HepG2 (cell line): ENCODE measurements at regions not wholly inside any gene's neighbourhood (a gene's known extent, or its start where the extent isn't known, plus 50 kb on each side); places are given as distances from the start of the nearest gene placed in this dataset.

Experiments used
- ATAC-seq: fragments of 200-7000 bp; cut with Tn5 transposase; 3 replicates; pipeline ENCODE4 v1.9.1; 2020; ENCODE audit warnings: mild to moderate bottlenecking, moderate library complexity
- BruUV-seq: library from RNA; stranded (reverse); fragments of 400-500 nt; replicated peaks from 2 replicates; lab custom pipeline; 2021; lab: Mats Ljungman, UMichigan
- CTCF ChIA-PET: fragments of 300-600 bp; formaldehyde crosslinking; extraction: SDS; loops from one replicate; lab custom pipeline; 2021; ENCODE audit warnings: low total read pairs, inconsistent platforms, low intra/inter-chr PET ratio; lab: Yijun Ruan, JAX
- POLR2A ChIA-PET: fragments of 350-600 bp; sonication (Branson Sonifier 250); formaldehyde crosslinking; loops from one replicate; lab custom pipeline; 2020; ENCODE audit warnings: antibody characterized with exemption, inconsistent platforms; lab: Yijun Ruan, JAX
- DNase-seq: peaks from one replicate; pipeline ENCODE4 v3.0.0-alpha.2; 2015; ENCODE audit warnings: low spot score
- FAIRE-seq: peaks from 3 replicates; lab custom pipeline; 2011; peaks lifted over from hg19 to GRCh38; lab: Jason Lieb, UNC
- H2AFZ ChIP-seq: one replicate; pipeline ENCODE4 v1.6.1; 2011; ENCODE audit warnings: low read length, inconsistent platforms
- H3K27ac ChIP-seq: fragments of 300-600 bp; 3 replicates; pipeline ENCODE4 v1.8.0; 2011; ENCODE audit warnings: mixed run types, mild to moderate bottlenecking, mixed read lengths, low read length, inconsistent platforms; ENCODE audit not compliant: insufficient read depth; ENCODE audit errors: extremely low read length
- H3K27me3 ChIP-seq, 2 experiments: fragments of 200-600 bp in 1 of 2; 2 replicates in 1 of 2; 3 replicates in 1 of 2; pipeline versions ENCODE4 v1.6.0 to v1.8.0; 2011; ENCODE audit warnings: low read length in 2 of 2, mild to moderate bottlenecking in 2 of 2, moderate library complexity in 2 of 2, inconsistent platforms in 1 of 2; ENCODE audit not compliant: insufficient read depth in 2 of 2, control insufficient read depth in 1 of 2
- H3K36me3 ChIP-seq, 2 experiments: fragments of 200-600 bp in 1 of 2; replicated peaks in 1 of 2; 2 replicates in 1 of 2; 3 replicates in 1 of 2; pipeline versions ENCODE4 v1.5.1 to v1.8.0; 2011; ENCODE audit warnings: low read length in 2 of 2, inconsistent platforms in 1 of 2; ENCODE audit not compliant: insufficient read depth in 2 of 2, control insufficient read depth in 1 of 2
- H3K4me1 ChIP-seq: 2 replicates; pipeline ENCODE4 v1.5.1; 2012; ENCODE audit warnings: low read length, inconsistent platforms; ENCODE audit not compliant: insufficient read depth
- H3K4me2 ChIP-seq: 2 replicates; pipeline ENCODE4 v1.6.0; 2011; ENCODE audit warnings: low read depth, low read length, inconsistent platforms
- H3K4me3 ChIP-seq, 3 experiments: fragments of 200-600 bp in 1 of 3; sonication (generic), shearing (Covaris generic) in 1 of 3; replicated peaks in 1 of 3; 2 replicates each; pipeline ENCODE4 v1.5.1; 2011 to 2016; ENCODE audit warnings: low read length in 3 of 3, inconsistent platforms in 2 of 3, low read depth in 2 of 3, mild to moderate bottlenecking in 2 of 3, control low read depth in 1 of 3, mixed read lengths in 1 of 3; ENCODE audit not compliant: insufficient read depth in 1 of 3
- H3K79me2 ChIP-seq: one replicate; pipeline ENCODE4 v1.6.1; 2011; ENCODE audit warnings: low read length, inconsistent platforms; ENCODE audit not compliant: insufficient read depth
- H3K9ac ChIP-seq: 2 replicates; pipeline ENCODE4 v1.6.0; 2011; ENCODE audit warnings: mild to moderate bottlenecking, low read depth, low read length, inconsistent platforms; ENCODE audit not compliant: insufficient read depth
- H3K9me3 ChIP-seq: 2 replicates; pipeline ENCODE4 v1.5.1; 2012; ENCODE audit warnings: mild to moderate bottlenecking, low read length
- H4K20me1 ChIP-seq: 2 replicates; pipeline ENCODE4 v1.6.0; 2011; ENCODE audit warnings: inconsistent platforms, mild to moderate bottlenecking, low read length, moderate library complexity; ENCODE audit not compliant: insufficient read depth
- ATF2 ChIP-seq: sonication (generic); formaldehyde crosslinking; IDR thresholded peaks from 2 replicates; pipeline ENCODE4 v1.4.0; 2020; ENCODE audit warnings: missing genetic modification reagents
- HNF4A ChIP-seq: sonication (generic); formaldehyde crosslinking; IDR thresholded peaks from 2 replicates; pipeline ENCODE4 v1.4.0; 2020; ENCODE audit warnings: missing genetic modification reagents
- MTF1 ChIP-seq: sonication (generic); formaldehyde crosslinking; IDR thresholded peaks from 2 replicates; pipeline ENCODE4 v1.5.0; 2020; ENCODE audit warnings: missing genetic modification reagents
- NFRKB ChIP-seq: fragments of 450-650 bp; IDR thresholded peaks from 2 replicates; pipeline ENCODE4 v1.6.1; 2017
- SMAD3 ChIP-seq: sonication (generic); formaldehyde crosslinking; IDR thresholded peaks from 2 replicates; pipeline ENCODE4 v1.4.0; 2020; ENCODE audit warnings: missing genetic modification reagents
- SP5 ChIP-seq: IDR thresholded peaks from 2 replicates; pipeline ENCODE4 v1.6.1; 2016; ENCODE audit warnings: low read depth, borderline replicate concordance
- ZKSCAN8 ChIP-seq: IDR thresholded peaks from 2 replicates; pipeline ENCODE4 v1.6.1; 2016; ENCODE audit warnings: borderline replicate concordance, missing genetic modification reagents, missing compliant biosample characterization
- ZNF558 ChIP-seq: sonication (generic); formaldehyde crosslinking; IDR thresholded peaks from 2 replicates; pipeline ENCODE4 v1.9.0; 2022; ENCODE audit warnings: mild to moderate bottlenecking, missing genetic modification reagents, borderline replicate concordance
- ZNF639 ChIP-seq: conservative IDR thresholded peaks from 2 replicates; pipeline ENCODE4 v1.6.1; 2018; ENCODE audit warnings: missing genetic modification reagents
- ZSCAN5A ChIP-seq: sonication (generic); formaldehyde crosslinking; IDR thresholded peaks from 2 replicates; pipeline ENCODE4 v1.8.0; 2022; ENCODE audit warnings: mild to moderate bottlenecking, missing genetic modification reagents, borderline replicate concordance
- WGBS: methylation state at CpG from one replicate; pipeline ENCODE4 v1.1.6; 2017; ENCODE audit warnings: low lambda C conversion rate; 5-methylcytosine and 5-hydroxymethylcytosine counted together
- in situ Hi-C: cut with HindIII; loops from 2 replicates; pipeline ENCODE4 v1.10.0; 2017; ENCODE audit warnings: low pct_unique_long_range_greater_than_20kb; ENCODE audit not compliant: extremely low pct_ligation_motif_present
- intact Hi-C: fragments of 100-400 bp; cut with micrococcal nuclease; formaldehyde crosslinking; loops from one replicate; pipeline ENCODE4 v1.10.0; 2022; ENCODE audit not compliant: unreplicated experiment

- ATAC-seq (no peak), FAIRE-seq (no peak), DNase-seq (no peak)
- in situ Hi-C loops, result no loop called here
- Histone ChIP-seq H3K27me3 (no peaks in the 10 kb centered on the region), H4K20me1 (no peaks in the 10 kb centered on the region), H3K4me2 (no peak overlapping the region), H3K9ac (no peak overlapping the region), H3K9me3 (peaks cover 4% of the 10 kb centered on the region; the same call in 1 of the 2 replicates), H2AFZ (no peak overlapping the region), H3K4me1 (no peaks in the 10 kb centered on the region), H3K36me3 (no peaks in the 10 kb centered on the region), H3K79me2 (no peaks in the 10 kb centered on the region), H3K4me3 (no peak overlapping the region), H3K27ac (no peak overlapping the region)
- BruUV-seq, result no TSS peak
- TF ChIP-seq HNF4A (CRISPR knock-in tag), result no peak
- TF ChIP-seq ZNF639 (CRISPR knock-in tag), result no peak
- no peak for TF ChIP-seq ZKSCAN8
- no peak for TF ChIP-seq ZSCAN5A (CRISPR knock-in tag)
- no peak for TF ChIP-seq NFRKB
- no peak for TF ChIP-seq MTF1
- TF ChIP-seq SP5, result no peak
- no peak for TF ChIP-seq SMAD3
- no peak for TF ChIP-seq ATF2
- no peak for TF ChIP-seq ZNF558 (CRISPR knock-in tag)
- WGBS, result 19% methylated on average over 3 of the region's 4 CpGs
- intact Hi-C loops, result loop anchor here (2.0 kb wide), 1 partner anchor 63 kb away; no protein-coding TSS in a partner anchor
- CTCF ChIA-PET, result no interaction called here
- POLR2A ChIA-PET, result no interaction called here
These were observed 338.7 kb downstream of the IRS2 start for GRCh38 chr13:109447667-109448066.
